Esophagus squamous epithelium (tissue), 4 donors: ENCODE measurements at regions not wholly inside any gene's neighbourhood (a gene's known extent, or its start where the extent isn't known, plus 50 kb on each side); places are given as distances from the start of the nearest gene placed in this dataset.

Experiments
- POLR2A ChIP-seq, 4 donors: fragments of 450-650 bp; IDR thresholded peaks; one replicate each; pipeline ENCODE4 v1.6.1; 2017; ENCODE audit warnings: antibody characterized with exemption in 4 of 4, mild to moderate bottlenecking in 4 of 4, moderate library complexity in 3 of 4
- TF ChIP-seq, protein P1 (sequence below), 6 experiments: fragments of 450-650 bp in 4 of 6; fragments of 200-600 bp in 2 of 6; sonication (generic) in 2 of 6; IDR thresholded peaks; one replicate each; pipeline ENCODE4 v1.5.1; 2016 to 2019; ENCODE audit warnings: antibody characterized with exemption in 6 of 6, mild to moderate bottlenecking in 4 of 6, moderate library complexity in 4 of 6

DNA sequence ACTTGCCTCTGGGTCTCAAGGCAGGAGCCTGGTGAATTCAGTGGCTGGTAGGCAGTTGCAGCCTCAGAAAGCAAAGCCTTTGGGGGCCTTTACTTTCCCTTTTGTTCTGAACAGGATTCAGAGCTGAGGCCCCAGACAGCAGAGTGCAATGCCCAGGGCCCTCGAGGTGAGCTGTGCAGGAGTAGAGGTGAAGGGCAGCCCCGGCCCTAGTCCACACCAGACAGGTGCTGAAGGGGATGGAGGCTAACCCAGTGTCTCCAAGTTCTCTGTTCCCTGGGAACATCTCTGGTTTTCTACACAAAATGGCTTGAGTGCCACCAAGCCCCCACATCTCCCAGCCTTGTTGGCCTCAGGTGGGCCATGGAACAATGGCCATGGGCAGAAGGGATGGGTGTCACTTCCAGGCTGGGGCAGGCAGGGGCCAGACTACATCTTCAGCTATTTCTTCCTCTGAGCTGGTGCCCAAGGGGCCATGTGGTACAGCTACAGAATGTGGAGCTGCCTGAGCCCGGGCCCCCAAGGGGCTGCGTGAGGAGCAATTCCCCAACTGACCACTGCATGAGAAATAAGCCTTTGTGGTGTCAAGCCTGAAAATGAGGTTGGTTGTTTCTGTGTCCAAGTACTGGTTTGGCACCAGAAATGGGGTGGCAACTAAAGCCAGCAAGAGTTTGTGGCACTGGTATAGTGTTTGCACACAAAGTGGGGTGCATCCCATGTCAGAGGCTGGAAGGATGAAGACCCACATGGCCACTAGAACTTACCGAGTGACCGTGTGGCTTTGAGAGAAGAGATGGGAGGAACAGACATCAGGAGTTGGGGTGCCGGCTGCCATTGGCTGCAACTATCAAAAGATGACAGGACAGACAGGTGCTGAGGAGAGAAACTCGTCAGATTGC lies 57.8 kb downstream of the BARX1 start:
- TF ChIP-seq, protein P1, sequence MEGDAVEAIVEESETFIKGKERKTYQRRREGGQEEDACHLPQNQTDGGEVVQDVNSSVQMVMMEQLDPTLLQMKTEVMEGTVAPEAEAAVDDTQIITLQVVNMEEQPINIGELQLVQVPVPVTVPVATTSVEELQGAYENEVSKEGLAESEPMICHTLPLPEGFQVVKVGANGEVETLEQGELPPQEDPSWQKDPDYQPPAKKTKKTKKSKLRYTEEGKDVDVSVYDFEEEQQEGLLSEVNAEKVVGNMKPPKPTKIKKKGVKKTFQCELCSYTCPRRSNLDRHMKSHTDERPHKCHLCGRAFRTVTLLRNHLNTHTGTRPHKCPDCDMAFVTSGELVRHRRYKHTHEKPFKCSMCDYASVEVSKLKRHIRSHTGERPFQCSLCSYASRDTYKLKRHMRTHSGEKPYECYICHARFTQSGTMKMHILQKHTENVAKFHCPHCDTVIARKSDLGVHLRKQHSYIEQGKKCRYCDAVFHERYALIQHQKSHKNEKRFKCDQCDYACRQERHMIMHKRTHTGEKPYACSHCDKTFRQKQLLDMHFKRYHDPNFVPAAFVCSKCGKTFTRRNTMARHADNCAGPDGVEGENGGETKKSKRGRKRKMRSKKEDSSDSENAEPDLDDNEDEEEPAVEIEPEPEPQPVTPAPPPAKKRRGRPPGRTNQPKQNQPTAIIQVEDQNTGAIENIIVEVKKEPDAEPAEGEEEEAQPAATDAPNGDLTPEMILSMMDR (IDR thresholded peaks at IDR 0.05): no peak
- no peak for TF ChIP-seq POLR2A (IDR thresholded peaks at IDR 0.05)
